G401.6 (cell line): ENCODE measurements at regions not wholly inside any gene's neighbourhood (a gene's known extent, or its start where the extent isn't known, plus 50 kb on each side); places are given as distances from the start of the nearest gene placed in this dataset.
"Not testable (repeated sequence)": the region's sequence is repeated elsewhere in the genome, so short reads cannot be mapped to it uniquely, and the experiment has no call there.

ENCODE experiments used
- FAIRE-seq: peaks from 2 replicates; lab custom pipeline; 2012; peaks lifted over from hg19 to GRCh38; lab: Jason Lieb, UNC

GRCh38 chr5:110250355-110250754, 476.1 kb downstream of the TMEM232 start:
- FAIRE-seq: no peak

GRCh38 chr5:110250755-110251154, 475.7 kb downstream of the TMEM232 start:
- FAIRE-seq: no peak

GRCh38 chr5:110251366-110251765, 475.1 kb downstream of the TMEM232 start:
- no peak for FAIRE-seq

- FAIRE-seq: no peak
These were observed 471.3 kb downstream of the TMEM232 start for GRCh38 chr5:110255194-110255593.

GRCh38 chr5:110256298-110256697, 470.2 kb downstream of the TMEM232 start:
- no peak for FAIRE-seq

GRCh38 chr5:110257971-110258370, 468.5 kb downstream of the TMEM232 start:
- FAIRE-seq: no peak

- FAIRE-seq: no peak
These were observed 467.8 kb downstream of the TMEM232 start for GRCh38 chr5:110258460-110259216.

GRCh38 chr5:110262749-110263148, 463.7 kb downstream of the TMEM232 start:
- FAIRE-seq: no peak

- FAIRE-seq: no peak
These were observed 461.8 kb downstream of the TMEM232 start for GRCh38 chr5:110264661-110265060.

GRCh38 chr5:110265162-110265561, 461.3 kb downstream of the TMEM232 start:
- no peak for FAIRE-seq

GRCh38 chr5:110267714-110268113, 458.8 kb downstream of the TMEM232 start:
- FAIRE-seq: no peak

- FAIRE-seq: no peak
These were observed 458.2 kb downstream of the TMEM232 start for GRCh38 chr5:110268283-110268682.

GRCh38 chr5:110268985-110269384, 457.5 kb downstream of the TMEM232 start:
- no peak for FAIRE-seq

- FAIRE-seq: no peak
These were observed 456.9 kb downstream of the TMEM232 start for GRCh38 chr5:110269478-110270142.

GRCh38 chr5:110275878-110276277, 450.6 kb downstream of the TMEM232 start:
- FAIRE-seq: no peak

GRCh38 chr5:110278449-110278848, 448.0 kb downstream of the TMEM232 start:
- not testable (repeated sequence) for FAIRE-seq

- FAIRE-seq: not testable (repeated sequence)
These were observed 442.4 kb downstream of the TMEM232 start for GRCh38 chr5:110284121-110284520.

GRCh38 chr5:110288766-110289511, 437.5 kb downstream of the TMEM232 start:
- no peak for FAIRE-seq

GRCh38 chr5:110289512-110289810, 437.0 kb downstream of the TMEM232 start:
- FAIRE-seq: no peak

GRCh38 chr5:110290542-110290941, 435.9 kb downstream of the TMEM232 start:
- no peak for FAIRE-seq

GRCh38 chr5:110294281-110294680, 432.2 kb downstream of the TMEM232 start:
- FAIRE-seq: no peak

- FAIRE-seq: no peak
These were observed 429.3 kb downstream of the TMEM232 start for GRCh38 chr5:110297152-110297670.

- no peak for FAIRE-seq
These were observed 422.3 kb downstream of the TMEM232 start for GRCh38 chr5:110304176-110304575.
